GM19025 (cell line): ENCODE measurements at regions not wholly inside any gene's neighbourhood (a gene's known extent, or its start where the extent isn't known, plus 50 kb on each side); places are given as distances from the start of the nearest gene placed in this dataset.

Experiments
- ATAC-seq: cut with Tn5 transposase; IDR thresholded peaks from one replicate; pipeline ENCODE4 v1.9.1; 2021; ENCODE audit warnings: mild to moderate bottlenecking, low read depth, moderate library complexity; ENCODE audit not compliant: unreplicated experiment

DNA sequence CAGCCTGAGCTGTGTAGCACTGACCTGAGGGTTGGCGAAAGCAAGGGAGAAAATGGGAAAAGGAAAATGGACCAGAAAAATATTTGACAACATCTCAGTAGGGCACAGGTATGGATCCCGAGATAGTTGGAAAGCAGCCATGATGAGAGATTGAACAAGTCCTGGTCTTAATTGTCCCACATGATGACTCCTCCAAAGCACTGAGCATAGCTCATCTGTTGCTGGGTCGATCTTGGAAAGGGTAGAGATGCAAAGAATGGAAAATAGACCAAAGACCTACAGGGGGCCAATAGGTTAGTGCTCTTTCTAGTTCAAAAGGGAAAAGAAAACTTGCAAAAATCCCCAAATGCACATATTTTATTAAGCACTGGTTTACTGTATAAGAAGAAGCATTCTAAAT lies 251.9 kb downstream of the SEC23A start:
- ATAC-seq: no peak

DNA sequence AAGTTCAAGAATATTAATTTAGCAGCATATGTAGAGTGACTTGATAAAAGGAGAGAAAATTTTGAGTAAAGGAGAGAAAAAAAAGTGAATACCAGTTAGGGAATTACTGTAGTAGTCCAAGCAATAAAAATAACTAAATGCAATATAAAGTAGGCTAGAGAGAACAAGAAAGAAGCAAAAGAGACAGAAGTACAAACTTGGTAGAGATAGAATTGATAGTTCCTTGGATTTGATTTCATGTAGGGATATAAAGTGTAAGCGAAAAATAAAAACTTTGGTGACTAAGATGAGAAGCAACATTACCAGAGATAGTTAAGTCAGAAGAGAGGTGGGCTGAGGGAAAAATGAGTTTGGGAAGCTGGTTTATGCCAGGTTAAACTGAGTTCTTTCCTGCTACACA lies 252.4 kb downstream of the SEC23A start:
- ATAC-seq: no peak

DNA sequence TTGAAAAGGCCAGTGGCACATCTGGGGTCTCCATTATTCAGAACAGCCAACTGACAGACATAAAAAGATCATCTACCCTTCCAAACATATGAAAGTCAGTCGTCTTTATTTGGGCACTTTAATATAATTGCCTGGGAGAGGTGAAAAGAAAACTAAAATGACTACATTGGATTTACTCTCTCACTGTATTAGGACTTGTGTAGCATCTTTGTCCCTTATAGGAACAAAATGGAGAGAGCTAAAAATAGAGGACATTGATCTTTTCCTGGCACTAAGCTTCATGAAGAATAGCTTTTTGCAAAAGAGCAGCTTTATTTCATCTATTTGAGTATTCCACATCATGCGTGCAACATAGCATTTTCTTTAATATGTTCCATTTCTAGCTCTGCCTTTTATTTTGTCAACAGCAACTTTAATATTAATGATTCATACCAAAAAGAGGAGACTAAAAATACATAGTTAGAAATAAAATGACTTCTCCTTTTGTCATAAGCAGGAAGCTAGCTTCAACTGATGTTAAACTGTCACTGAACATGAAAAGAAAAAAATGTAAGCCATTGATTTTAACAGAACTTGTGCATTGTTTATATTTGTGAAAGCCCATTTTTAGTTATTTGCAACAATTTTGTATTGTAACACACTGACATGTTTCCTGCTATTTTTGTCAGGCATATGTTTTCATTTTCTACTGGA lies 254.6 kb downstream of the SEC23A start:
- ATAC-seq: no peak

DNA sequence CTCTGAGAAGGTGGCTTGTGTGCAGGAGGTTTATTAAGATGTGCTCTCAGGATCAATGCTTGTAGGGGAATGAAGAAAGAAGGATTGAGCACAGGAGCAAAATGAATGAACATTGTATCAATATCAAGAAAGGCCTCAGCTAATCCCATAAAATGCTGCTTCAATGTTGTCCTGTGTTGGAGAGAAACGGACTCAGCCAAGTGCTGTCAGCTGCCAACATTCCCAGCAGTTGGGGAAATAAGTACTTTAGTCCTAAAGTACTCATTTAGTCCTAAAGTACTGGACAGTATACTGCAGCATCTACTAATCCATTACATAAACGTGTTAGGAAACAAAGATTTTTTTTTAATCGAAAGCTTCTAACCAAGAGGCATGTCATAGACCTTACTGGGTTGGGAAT lies 255.9 kb downstream of the SEC23A start:
- no peak for ATAC-seq

DNA sequence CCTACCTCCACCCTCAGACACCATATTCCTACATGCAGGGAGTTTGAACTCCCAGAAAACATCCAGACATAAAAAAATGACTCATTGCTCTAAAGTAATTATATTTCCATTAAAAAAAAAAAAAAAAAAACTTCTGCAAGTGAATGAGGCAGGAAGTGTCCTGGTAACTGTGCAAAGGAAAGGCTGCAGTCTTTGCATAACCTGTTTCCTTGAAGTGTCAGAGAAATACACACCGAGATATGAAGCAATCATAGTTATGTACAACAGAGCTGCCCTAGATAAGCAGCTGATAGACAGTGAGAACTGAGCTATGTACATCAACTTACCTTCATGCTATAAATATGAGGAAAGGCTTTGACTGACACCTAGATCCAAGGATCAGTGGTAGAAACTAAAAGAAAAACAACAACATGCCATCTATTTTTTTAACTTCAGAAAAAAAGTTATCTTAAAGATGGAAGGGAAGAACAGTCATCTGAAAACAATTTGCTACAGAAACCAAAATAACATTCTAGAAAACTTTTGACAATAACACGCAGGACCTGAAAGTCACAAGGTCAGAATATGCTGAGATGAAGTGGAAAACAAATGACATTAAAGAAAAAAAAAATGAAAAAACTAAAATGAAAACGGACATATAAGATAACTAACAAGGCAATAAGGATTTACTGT lies 263.2 kb downstream of the SEC23A start:
- no peak for ATAC-seq

DNA sequence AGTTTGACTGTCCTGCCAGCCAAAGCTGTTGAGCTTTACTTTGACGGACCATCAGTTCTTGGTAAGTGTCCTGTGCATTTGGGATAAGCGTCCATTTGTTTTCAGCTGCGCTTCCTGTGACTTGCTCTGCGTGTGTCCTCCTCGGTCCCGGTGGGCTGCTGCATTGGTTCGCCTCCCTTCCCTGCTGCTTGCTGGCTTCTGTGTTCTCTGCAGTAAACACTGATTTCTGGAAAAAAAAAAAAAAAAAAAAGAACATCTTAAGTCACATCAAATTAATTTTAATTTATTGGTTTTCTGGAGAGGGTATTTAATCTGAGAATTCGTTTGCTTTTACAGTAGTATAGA lies 264.1 kb downstream of the SEC23A start:
- ATAC-seq: no peak

DNA sequence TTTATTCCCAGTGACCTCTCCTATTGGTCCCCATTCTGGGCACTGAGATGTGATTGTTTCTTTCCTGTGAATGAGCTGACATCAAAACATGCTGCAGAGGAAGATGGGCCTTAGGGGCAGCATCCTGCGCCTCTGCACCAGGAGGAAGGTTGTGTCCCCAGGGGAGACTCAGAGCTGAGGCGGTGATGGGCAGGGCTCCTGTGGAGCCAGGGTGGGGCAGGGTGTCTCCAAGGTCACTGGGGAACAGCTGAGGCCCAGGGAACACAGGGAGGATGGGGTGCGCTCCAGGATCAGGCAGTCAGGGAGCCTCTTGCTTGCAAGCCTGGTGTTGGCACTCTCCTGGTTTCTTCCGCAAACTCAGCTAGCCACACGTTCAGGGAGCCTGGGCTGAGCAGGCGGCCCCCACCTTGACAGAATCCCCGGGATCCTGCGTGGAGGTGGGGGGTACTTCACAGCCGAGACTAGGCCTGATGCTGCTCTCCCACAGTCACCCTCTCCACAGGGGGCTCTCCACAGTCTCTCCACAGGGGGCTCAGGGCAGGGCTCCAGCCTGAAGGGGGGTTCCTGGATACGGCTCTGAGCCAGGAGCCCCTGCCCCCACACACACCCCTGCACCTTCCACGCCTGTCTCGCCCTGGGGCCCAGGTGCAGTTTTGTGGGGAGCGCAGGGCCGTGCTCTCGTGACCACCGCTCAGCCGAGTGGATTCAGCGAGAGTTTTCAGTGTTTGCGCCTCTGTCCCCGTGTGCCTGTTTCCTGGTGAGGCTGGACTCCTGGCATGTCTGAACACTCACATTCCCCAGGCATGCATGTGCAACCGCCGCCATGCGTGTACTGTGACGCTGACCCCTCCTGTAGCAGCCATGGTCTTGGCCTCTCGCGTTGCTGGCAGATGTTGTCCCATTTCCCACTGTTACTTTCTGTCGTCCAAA lies 264.7 kb downstream of the SEC23A start:
- ATAC-seq: no peak

DNA sequence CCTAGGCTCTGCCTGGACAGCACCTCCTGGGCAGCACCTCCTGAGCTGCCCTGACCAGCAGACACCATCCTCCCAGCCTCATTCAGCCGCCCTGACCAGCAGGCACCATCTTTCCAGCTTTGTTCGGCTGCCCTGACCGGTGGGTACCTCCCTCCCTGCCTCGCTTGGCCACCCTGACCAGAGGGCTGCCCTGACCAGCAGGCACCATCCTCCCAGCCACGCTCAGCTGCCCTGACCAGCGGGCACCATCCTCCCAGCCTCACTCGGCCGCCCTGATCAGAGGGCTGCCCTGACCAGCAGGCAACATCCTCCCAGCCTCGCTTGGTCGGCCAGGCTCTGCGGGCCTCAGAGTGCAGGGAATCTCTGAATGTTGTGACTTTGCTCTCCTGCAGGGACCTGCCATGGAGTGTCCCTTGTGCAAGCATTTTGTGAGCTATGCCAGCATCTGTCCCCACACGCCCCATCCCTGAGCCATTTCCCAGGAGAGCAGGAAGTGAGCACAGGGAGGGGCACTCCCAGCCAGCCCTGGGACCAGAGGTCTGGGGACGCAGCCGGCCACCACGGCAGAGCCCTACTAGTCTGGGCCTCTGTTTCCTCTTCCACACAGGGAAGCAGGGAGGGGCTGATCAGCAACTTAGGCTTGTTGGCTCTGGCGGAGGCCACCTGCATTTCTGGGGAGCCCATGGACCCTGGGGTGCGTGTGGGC lies 265.5 kb downstream of the SEC23A start:
- no peak for ATAC-seq

DNA sequence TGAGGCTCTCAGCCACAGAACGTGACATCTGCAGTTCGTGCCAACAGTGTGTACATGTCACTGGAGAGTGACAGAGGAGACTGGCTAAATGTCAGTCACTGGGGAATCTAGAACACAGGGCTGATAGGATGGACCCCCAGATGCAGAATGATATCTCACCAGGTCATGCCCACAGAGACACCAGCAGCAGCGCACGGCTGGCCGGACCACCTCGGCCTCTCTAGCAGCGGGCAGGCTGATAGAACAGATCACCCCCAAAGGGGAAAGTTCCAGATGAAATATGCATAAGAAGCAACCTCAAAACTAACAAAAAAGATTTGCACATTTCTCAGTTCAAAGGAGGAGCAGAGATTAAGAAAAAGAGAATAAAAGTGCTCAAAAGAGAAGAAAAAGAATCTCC lies 266.5 kb downstream of the SEC23A start:
- no peak for ATAC-seq

DNA sequence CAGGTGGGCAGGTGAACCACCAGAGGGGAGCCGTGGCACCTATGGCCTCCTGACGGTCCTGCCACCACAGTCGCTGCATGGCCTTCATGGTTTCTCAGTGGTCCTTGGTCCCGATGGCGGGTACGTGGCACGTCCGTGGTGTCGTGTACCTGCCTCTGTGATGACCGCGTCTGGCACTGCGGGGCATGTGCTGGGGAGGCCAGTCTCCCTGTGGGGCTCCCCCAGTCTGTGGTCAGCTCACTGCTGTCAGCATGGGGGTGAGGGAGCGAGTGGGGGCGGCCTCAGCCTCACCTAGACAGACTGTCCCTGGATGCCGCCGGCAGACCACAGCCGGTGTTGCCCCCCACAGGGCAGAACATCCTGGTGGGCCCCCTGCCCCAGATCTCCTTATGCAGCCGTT lies 267.2 kb downstream of the SEC23A start:
- no peak for ATAC-seq

DNA sequence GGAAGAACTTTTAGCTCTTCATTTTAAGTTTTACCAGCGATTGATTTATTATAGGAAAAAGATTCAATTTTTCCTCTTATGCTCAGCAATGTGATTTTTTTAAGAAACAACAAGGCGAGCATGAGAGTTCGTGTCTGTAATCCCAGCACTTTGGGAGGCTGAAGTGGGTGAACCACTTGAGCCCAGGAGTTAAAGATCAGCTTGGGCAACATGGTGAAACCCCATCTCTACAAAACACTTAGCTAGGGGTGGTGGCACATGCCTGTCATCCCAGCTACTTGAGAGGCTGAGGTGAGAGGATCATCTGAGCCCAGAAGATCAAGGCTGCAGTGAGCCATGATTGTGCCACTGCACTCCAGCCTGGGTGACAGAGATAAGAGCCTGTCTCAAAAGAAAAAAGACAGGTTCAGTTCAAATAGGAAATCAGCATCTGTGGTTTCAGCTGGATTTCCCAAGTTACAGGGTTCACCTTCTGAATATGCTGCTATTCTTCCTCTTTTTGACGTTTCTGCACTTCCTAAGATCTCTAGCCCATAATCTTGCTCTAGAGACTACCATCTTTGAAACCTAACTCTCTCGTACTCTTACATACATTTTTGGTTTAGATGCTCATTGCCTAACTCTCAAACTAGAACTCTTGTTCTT lies 274.7 kb downstream of the SEC23A start:
- ATAC-seq: no peak

DNA sequence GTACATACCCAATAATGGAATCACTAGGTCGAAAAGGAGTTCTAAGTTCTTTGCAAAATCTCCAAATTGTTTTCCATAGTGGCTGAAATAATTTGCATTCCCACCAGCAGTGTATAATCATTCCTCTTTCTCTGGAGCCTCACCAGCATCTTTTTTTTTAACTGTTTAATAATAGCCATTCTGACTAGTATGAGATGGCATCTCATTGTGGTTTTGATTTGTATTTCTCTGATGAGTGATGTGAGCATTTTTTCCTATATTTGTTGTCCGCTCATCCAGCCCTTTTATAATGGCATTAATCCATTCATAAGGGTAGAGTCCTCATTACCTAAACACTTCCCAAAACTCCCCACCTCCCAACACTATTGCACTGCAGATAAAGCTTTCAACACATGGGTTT lies 278.3 kb downstream of the SEC23A start:
- no peak for ATAC-seq

DNA sequence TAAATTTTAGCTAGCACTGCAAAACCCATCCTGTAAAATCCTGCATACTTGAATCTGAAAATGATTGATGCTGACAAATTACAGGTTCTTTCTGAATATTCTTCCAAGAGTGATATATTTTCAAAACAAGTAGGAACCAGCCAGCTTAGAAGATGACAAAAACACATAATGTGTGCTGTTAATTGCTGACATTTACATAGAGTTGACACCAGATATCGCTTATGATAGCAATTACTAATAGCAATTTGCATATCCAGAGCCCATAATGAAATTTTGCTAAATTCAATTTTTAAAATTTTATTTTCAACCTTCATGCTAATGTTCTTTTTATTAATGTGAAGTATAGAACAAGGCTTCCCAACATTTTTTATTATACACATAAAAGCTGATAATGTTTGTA lies 284.5 kb downstream of the SEC23A start:
- ATAC-seq: no peak

DNA sequence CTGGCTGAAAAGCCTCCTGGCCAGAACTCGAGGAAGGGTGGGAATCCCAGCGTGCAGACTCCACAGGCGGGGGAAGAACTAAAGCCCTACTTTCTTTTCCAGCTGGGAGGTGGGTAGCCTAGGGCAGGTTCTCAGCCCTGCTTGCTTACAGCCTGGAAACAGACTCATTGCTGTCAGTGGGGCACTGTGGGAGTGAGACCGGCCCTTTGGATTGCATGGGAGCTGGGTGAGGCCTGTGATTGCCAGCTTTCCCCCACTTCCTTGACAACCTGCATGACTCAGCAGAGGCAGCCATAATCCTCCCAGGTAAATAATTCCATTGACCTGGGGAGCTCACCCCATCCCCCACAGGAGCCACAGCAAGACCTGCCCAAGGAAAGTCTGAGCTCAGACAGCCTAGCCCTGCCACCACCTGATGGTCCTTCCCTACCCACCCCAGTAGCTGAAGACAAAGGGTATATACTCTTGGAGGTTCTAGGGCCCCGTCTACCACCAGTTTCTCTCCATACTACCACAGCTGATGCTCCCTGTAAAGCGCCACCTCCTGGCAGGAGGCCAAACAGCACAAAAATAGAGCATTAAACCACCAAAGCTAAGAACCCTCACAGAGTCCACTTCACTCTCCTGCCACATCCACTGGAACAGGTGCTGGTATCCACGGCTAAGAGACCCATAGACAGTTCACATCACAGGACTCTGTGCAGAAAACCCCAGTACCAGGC lies 294.1 kb downstream of the SEC23A start:
- ATAC-seq: no peak

DNA sequence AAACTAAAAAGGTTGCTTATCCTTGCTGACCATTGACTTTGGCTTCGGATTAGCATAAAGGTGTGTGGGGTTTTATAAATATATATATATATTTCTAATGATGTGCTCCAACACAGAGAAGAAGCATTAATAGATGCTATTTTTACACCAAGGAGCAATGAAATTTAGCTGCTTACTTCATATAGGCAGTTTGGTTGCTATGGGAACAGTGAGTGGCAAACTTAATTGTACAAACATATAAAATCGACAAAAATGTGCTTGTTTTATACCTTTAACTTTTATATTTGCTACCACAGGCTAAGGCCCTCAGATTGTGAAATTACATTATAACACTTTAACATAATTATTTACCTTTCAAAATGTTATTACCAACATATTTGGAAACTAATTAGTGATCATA lies 303.4 kb downstream of the SEC23A start:
- no peak for ATAC-seq

DNA sequence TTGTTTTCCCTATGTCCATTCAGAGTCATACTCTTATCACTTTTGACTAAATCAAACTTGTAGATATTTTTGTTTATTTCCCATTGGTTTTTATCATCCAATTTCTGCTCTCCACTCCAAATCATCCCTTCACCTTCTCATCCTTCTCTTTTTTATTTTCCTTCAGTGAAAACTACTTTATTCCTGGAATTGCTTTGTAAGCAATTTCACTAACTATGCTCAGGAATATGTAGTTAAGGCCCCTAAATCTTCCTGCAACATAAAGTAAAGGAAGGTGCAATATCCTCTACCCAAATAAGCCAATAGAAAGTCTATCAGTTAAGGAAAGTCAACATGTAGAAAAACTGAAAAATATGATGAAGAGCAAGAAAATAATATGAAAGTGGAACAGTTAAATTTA lies 308.4 kb downstream of the SEC23A start:
- ATAC-seq: no peak

DNA sequence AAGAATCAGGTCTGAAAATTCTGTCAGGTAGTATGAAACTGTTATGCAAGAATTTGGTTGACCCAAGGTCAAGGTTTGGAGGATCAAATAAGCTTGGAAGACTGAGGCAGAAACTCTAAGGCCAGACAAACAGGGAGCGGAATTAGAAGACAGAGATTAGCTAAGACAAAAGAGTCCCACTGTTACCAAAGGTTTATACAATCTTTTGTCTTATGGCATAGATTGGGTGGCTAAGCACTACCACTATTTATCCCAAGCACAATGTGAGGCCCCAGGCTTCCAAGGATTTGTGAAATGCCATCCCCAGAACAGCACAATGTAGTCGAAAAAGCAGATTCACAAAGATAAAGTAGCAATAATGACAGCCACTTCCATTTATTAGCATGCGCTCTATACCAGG lies 311.2 kb downstream of the SEC23A start:
- no peak for ATAC-seq

DNA sequence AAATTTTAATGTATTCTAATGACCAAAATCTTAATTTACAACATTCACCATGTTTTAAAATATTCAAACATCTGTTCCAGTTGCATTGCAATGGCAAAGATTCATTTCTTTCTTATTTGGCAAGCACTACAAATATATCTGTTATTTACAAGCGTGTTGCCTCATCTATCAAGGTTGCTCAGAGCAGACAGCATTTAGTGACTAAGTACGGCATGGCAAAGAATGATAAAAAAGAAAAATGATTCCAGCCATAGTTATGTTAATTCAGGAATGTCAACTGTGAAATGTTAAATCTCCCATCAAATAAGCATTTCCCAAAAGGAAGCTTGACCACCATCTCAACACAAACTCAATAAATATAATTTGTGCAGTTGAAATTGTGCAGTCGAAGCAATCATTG lies 312.1 kb downstream of the SEC23A start:
- no peak for ATAC-seq

DNA sequence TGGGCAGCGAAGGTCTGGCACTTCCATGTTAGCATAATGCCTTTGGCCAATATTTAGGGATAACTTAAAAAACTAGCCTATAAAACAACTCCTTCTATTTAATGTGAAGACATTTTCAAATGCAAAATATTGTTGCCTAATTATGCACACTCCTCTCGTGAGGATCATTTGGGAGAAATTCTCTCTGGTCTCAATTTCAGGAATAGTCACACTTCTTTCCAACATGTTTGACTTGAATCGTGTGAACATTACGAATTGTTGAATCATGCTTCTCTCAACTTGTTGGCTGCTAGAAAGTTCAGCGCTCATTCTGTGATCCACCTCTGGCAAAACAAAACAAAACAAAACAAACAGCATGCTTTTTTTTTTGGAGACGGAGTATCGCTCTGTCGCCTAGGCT lies 313.2 kb downstream of the SEC23A start:
- ATAC-seq: no peak

DNA sequence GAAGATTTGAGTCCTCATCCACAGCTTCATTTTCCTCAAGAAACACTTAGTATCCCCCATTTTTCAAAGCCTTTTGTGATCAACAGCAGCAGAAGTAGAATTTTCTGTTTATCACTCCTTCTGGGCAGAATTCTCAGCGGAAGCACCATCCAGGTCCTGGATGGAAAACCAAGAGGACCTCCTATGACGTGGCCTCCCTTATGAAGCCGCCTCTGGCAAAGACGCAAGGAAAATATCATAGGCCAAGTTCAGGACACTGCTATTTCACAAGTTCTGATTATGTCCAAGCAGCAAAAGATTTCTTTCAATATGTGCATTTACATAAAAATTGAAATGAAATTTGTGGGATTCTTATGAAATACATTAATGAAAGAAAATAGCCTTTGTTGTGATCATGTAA lies 315.0 kb downstream of the SEC23A start:
- no peak for ATAC-seq
